Nephron progenitor cell (in vitro differentiated cells): ENCODE measurements at regions not wholly inside any gene's neighbourhood (a gene's known extent, or its start where the extent isn't known, plus 50 kb on each side); places are given as distances from the start of the nearest gene placed in this dataset.

Source experiments
- DNase-seq: peaks from one replicate; pipeline ENCODE4 v3.0.0; 2021
- H3K27ac Mint-ChIP-seq: 2 replicates; pipeline ENCODE4 v1.8.0; 2021; ENCODE audit warnings: mild to moderate bottlenecking, moderate library complexity, mixed read lengths
- H3K27me3 Mint-ChIP-seq: 2 replicates; pipeline ENCODE4 v1.8.0; 2021; ENCODE audit warnings: mild to moderate bottlenecking, low read depth, mixed read lengths; ENCODE audit not compliant: poor library complexity
- H3K36me3 Mint-ChIP-seq: 2 replicates; pipeline ENCODE4 v1.8.0; 2021; ENCODE audit warnings: low read depth, mixed read lengths
- H3K4me1 Mint-ChIP-seq: 2 replicates; pipeline ENCODE4 v1.8.0; 2021; ENCODE audit warnings: mixed read lengths
- H3K4me3 Mint-ChIP-seq: 2 replicates; pipeline ENCODE4 v1.8.0; 2021; ENCODE audit warnings: mild to moderate bottlenecking, moderate library complexity, mixed read lengths
- H3K9me3 Mint-ChIP-seq: 2 replicates; pipeline ENCODE4 v1.8.0; 2021; ENCODE audit warnings: mild to moderate bottlenecking, moderate library complexity, mixed read lengths
- CTCF ChIP-seq: fragments of 200-600 bp; sonication (generic); IDR thresholded peaks from 2 replicates; pipeline ENCODE4 v1.5.0; 2021; ENCODE audit warnings: antibody characterized with exemption

- no peak for TF ChIP-seq CTCF
- H3K27me3 Mint-ChIP-seq, result peaks cover 5% of the 10 kb centered on the region
- H3K27ac Mint-ChIP-seq, result no peak overlapping the region
- H3K4me1 Mint-ChIP-seq, result no peaks in the 10 kb centered on the region
- no peak overlapping the region for H3K4me3 Mint-ChIP-seq
- no peak for DNase-seq
- no peaks in the 10 kb centered on the region for H3K36me3 Mint-ChIP-seq
- no peaks in the 10 kb centered on the region for H3K9me3 Mint-ChIP-seq
These were observed 233.0 kb upstream of the PRKD1 start for GRCh38 chr14:30160608-30161007.

GRCh38 chr14:30162066-30162465, 234.4 kb upstream of the PRKD1 start:
- H3K27ac Mint-ChIP-seq, result no peak overlapping the region
- H3K36me3 Mint-ChIP-seq, result no peaks in the 10 kb centered on the region
- DNase-seq, result no peak
- no peak overlapping the region for H3K4me3 Mint-ChIP-seq
- no peaks in the 10 kb centered on the region for H3K9me3 Mint-ChIP-seq
- H3K27me3 Mint-ChIP-seq, result peaks cover 5% of the 10 kb centered on the region
- no peak for TF ChIP-seq CTCF
- H3K4me1 Mint-ChIP-seq, result no peaks in the 10 kb centered on the region

- H3K27me3 Mint-ChIP-seq, result peaks cover 9% of the 10 kb centered on the region
- peaks cover 12% of the 10 kb centered on the region for H3K9me3 Mint-ChIP-seq
- no peaks in the 10 kb centered on the region for H3K36me3 Mint-ChIP-seq
- no peak overlapping the region for H3K27ac Mint-ChIP-seq
- H3K4me3 Mint-ChIP-seq, result no peak overlapping the region
- H3K4me1 Mint-ChIP-seq, result no peaks in the 10 kb centered on the region
- TF ChIP-seq CTCF, result no peak
- DNase-seq, result no peak
These were observed 237.6 kb upstream of the PRKD1 start for GRCh38 chr14:30165255-30165654.

- H3K27ac Mint-ChIP-seq, result no peak overlapping the region
- H3K9me3 Mint-ChIP-seq, result peaks cover 8% of the 10 kb centered on the region
- no peak overlapping the region for H3K4me3 Mint-ChIP-seq
- no peaks in the 10 kb centered on the region for H3K36me3 Mint-ChIP-seq
- TF ChIP-seq CTCF, result no peak
- DNase-seq, result no peak
- no peaks in the 10 kb centered on the region for H3K4me1 Mint-ChIP-seq
- peaks cover 5% of the 10 kb centered on the region for H3K27me3 Mint-ChIP-seq
These were observed 250.1 kb upstream of the PRKD1 start for GRCh38 chr14:30177781-30178180.

- H3K4me1 Mint-ChIP-seq, result no peaks in the 10 kb centered on the region
- no peaks in the 10 kb centered on the region for H3K36me3 Mint-ChIP-seq
- DNase-seq, result no peak
- no peak overlapping the region for H3K27ac Mint-ChIP-seq
- no peak overlapping the region for H3K4me3 Mint-ChIP-seq
- no peak for TF ChIP-seq CTCF
- H3K27me3 Mint-ChIP-seq, result peaks cover 5% of the 10 kb centered on the region
- H3K9me3 Mint-ChIP-seq, result peaks cover 4% of the 10 kb centered on the region
These were observed 251.9 kb upstream of the PRKD1 start for GRCh38 chr14:30179381-30180130.

- no peak for DNase-seq
- H3K27me3 Mint-ChIP-seq, result peaks cover 5% of the 10 kb centered on the region
- TF ChIP-seq CTCF, result no peak
- H3K4me3 Mint-ChIP-seq, result no peak overlapping the region
- H3K36me3 Mint-ChIP-seq, result no peaks in the 10 kb centered on the region
- no peak overlapping the region for H3K27ac Mint-ChIP-seq
- no peaks in the 10 kb centered on the region for H3K4me1 Mint-ChIP-seq
- H3K9me3 Mint-ChIP-seq, result peaks cover 4% of the 10 kb centered on the region
These were observed 252.6 kb upstream of the PRKD1 start for GRCh38 chr14:30180219-30180618.
